ENCODE measurements at regions not wholly inside any gene's neighbourhood (a gene's known extent, or its start where the extent isn't known, plus 50 kb on each side); places are given as distances from the start of the nearest gene placed in this dataset.

DNA sequence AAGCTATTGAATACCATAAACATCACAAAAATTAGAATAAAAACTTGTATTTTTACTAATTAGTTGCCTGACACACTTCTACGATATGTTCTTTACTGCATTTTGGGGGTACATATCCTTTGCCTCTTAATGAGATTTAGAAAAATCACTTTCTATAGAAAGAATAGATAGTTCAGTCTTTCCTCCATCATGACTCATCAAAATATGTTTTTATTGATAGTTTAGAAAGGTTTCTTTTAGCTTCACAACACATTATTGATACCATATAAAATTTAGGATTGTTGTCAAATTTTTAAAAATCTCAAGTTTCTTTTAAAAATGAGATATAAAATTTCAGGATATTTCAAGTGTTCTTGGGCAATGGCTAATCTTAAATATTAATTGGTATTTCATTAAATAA lies 74.5 kb upstream of the NOCT start:
- TF ChIP-seq, protein P1, sequence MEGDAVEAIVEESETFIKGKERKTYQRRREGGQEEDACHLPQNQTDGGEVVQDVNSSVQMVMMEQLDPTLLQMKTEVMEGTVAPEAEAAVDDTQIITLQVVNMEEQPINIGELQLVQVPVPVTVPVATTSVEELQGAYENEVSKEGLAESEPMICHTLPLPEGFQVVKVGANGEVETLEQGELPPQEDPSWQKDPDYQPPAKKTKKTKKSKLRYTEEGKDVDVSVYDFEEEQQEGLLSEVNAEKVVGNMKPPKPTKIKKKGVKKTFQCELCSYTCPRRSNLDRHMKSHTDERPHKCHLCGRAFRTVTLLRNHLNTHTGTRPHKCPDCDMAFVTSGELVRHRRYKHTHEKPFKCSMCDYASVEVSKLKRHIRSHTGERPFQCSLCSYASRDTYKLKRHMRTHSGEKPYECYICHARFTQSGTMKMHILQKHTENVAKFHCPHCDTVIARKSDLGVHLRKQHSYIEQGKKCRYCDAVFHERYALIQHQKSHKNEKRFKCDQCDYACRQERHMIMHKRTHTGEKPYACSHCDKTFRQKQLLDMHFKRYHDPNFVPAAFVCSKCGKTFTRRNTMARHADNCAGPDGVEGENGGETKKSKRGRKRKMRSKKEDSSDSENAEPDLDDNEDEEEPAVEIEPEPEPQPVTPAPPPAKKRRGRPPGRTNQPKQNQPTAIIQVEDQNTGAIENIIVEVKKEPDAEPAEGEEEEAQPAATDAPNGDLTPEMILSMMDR (IDR thresholded peaks at IDR 0.05): no peak
- no peak for TF ChIP-seq EP300 (IDR thresholded peaks at IDR 0.05; ENCODE audit: low read depth)
- TF ChIP-seq POLR2A (IDR thresholded peaks at IDR 0.05): no peak
- no peak for TF ChIP-seq POLR2AphosphoS5 (IDR thresholded peaks at IDR 0.05)
